Stomach (tissue), 4 donors: ENCODE measurements at regions not wholly inside any gene's neighbourhood (a gene's known extent, or its start where the extent isn't known, plus 50 kb on each side); places are given as distances from the start of the nearest gene placed in this dataset.

ENCODE experiments used
- POLR2A ChIP-seq, 4 donors: fragments of 450-650 bp; IDR thresholded peaks; one replicate each; pipeline ENCODE4 v1.6.1; 2016; ENCODE audit warnings: antibody characterized with exemption in 4 of 4, control low read depth in 2 of 4, mild to moderate bottlenecking in 1 of 4, moderate library complexity in 1 of 4
- POLR2AphosphoS5 ChIP-seq, 3 donors: sonication (generic); formaldehyde crosslinking; IDR thresholded peaks; one replicate each; pipeline ENCODE4 v1.6.1; 2016; ENCODE audit warnings: antibody characterized with exemption in 3 of 3
- TF ChIP-seq, protein P1 (sequence below), 7 experiments: fragments of 450-650 bp in 4 of 7; fragments of 200-600 bp in 3 of 7; sonication (generic) in 3 of 7; IDR thresholded peaks; one replicate each; pipeline ENCODE4 v1.5.1; 2016 to 2019; ENCODE audit warnings: antibody characterized with exemption in 7 of 7, control low read depth in 2 of 7, mild to moderate bottlenecking in 1 of 7

DNA sequence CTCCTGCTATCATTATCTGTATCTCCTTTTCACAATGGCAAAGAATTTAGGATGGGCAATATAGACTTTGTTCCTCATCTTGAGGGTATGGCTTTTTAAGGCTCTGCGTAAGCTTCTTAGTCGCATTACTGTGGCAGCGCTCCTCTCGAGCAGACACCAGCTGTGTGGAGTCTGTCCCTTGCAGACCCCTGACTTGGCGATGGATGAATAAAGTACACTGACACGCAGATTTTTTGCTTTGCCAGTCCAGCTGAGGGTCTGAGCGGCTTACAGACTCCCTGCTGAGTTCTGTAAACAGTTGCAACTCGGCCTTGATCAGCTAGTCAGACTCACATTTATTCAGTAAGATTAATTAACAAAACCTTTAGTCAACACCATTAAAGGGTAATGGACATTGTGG is 390.0 kb upstream of the CNTN5 start:
- TF ChIP-seq, protein P1, sequence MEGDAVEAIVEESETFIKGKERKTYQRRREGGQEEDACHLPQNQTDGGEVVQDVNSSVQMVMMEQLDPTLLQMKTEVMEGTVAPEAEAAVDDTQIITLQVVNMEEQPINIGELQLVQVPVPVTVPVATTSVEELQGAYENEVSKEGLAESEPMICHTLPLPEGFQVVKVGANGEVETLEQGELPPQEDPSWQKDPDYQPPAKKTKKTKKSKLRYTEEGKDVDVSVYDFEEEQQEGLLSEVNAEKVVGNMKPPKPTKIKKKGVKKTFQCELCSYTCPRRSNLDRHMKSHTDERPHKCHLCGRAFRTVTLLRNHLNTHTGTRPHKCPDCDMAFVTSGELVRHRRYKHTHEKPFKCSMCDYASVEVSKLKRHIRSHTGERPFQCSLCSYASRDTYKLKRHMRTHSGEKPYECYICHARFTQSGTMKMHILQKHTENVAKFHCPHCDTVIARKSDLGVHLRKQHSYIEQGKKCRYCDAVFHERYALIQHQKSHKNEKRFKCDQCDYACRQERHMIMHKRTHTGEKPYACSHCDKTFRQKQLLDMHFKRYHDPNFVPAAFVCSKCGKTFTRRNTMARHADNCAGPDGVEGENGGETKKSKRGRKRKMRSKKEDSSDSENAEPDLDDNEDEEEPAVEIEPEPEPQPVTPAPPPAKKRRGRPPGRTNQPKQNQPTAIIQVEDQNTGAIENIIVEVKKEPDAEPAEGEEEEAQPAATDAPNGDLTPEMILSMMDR (IDR thresholded peaks at IDR 0.05) = no peak
- TF ChIP-seq POLR2AphosphoS5 (IDR thresholded peaks at IDR 0.05) = no peak
- no peak for TF ChIP-seq POLR2A (IDR thresholded peaks at IDR 0.05)
